ENCODE measurements at regions not wholly inside any gene's neighbourhood (a gene's known extent, or its start where the extent isn't known, plus 50 kb on each side); places are given as distances from the start of the nearest gene placed in this dataset.

DNA sequence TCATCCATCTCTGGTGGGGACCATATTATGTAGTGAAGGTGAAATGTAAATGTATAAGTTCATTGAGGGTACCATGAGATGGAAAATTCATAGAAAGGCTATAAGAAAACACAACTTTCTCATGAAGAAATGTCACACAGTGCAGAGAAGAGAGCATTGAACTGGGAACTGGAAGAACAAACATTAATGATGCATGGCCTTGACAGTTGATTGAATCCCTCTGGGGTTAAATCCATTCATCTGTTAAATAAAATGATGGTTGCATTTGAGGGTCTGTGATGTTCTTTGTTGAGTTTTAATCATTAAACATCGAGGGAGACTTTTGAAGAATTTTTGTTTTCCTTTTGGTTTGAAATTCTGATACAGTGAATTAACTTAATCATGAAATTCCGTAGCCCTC lies 1401.4 kb downstream of the FAM181B start:
- no peak for ATAC-seq
- TF ChIP-seq ZNF565 (CRISPR knock-in tag; conservative IDR thresholded peaks at IDR 0.05; ENCODE audit: low read depth), result no peak
- no peak for TF ChIP-seq ZNF70 (CRISPR knock-in tag; IDR thresholded peaks at IDR 0.05)
- TF ChIP-seq, protein P1, sequence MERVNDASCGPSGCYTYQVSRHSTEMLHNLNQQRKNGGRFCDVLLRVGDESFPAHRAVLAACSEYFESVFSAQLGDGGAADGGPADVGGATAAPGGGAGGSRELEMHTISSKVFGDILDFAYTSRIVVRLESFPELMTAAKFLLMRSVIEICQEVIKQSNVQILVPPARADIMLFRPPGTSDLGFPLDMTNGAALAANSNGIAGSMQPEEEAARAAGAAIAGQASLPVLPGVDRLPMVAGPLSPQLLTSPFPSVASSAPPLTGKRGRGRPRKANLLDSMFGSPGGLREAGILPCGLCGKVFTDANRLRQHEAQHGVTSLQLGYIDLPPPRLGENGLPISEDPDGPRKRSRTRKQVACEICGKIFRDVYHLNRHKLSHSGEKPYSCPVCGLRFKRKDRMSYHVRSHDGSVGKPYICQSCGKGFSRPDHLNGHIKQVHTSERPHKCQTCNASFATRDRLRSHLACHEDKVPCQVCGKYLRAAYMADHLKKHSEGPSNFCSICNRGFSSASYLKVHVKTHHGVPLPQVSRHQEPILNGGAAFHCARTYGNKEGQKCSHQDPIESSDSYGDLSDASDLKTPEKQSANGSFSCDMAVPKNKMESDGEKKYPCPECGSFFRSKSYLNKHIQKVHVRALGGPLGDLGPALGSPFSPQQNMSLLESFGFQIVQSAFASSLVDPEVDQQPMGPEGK (CRISPR knock-in tag; IDR thresholded peaks at IDR 0.05; ENCODE audit: borderline replicate concordance), result no peak
- TF ChIP-seq CSDC2 (CRISPR knock-in tag; IDR thresholded peaks at IDR 0.05), result no peak
- no peak for TF ChIP-seq ISL1 (CRISPR knock-in tag; IDR thresholded peaks at IDR 0.05)
- TF ChIP-seq OSR1 (CRISPR knock-in tag; IDR thresholded peaks at IDR 0.05), result no peak
- TF ChIP-seq, protein P2, sequence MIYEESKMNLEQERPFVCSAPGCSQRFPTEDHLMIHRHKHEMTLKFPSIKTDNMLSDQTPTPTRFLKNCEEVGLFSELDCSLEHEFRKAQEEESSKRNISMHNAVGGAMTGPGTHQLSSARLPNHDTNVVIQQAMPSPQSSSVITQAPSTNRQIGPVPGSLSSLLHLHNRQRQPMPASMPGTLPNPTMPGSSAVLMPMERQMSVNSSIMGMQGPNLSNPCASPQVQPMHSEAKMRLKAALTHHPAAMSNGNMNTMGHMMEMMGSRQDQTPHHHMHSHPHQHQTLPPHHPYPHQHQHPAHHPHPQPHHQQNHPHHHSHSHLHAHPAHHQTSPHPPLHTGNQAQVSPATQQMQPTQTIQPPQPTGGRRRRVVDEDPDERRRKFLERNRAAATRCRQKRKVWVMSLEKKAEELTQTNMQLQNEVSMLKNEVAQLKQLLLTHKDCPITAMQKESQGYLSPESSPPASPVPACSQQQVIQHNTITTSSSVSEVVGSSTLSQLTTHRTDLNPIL (CRISPR knock-in tag; IDR thresholded peaks at IDR 0.05; ENCODE audit: low read depth), result no peak
- no peak for TF ChIP-seq RARB (CRISPR knock-in tag; IDR thresholded peaks at IDR 0.05)
- TF ChIP-seq, protein P3, sequence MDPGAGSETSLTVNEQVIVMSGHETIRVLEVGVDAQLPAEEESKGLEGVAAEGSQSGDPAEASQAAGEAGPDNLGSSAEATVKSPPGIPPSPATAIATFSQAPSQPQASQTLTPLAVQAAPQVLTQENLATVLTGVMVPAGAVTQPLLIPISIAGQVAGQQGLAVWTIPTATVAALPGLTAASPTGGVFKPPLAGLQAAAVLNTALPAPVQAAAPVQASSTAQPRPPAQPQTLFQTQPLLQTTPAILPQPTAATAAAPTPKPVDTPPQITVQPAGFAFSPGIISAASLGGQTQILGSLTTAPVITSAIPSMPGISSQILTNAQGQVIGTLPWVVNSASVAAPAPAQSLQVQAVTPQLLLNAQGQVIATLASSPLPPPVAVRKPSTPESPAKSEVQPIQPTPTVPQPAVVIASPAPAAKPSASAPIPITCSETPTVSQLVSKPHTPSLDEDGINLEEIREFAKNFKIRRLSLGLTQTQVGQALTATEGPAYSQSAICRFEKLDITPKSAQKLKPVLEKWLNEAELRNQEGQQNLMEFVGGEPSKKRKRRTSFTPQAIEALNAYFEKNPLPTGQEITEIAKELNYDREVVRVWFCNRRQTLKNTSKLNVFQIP (CRISPR knock-in tag; IDR thresholded peaks at IDR 0.05; ENCODE audit: borderline replicate concordance, low read depth), result no peak
- no peak for TF ChIP-seq BACH2 (CRISPR knock-in tag; IDR thresholded peaks at IDR 0.05; ENCODE audit: borderline replicate concordance)
- TF ChIP-seq ARNTL (CRISPR knock-in tag; IDR thresholded peaks at IDR 0.05; ENCODE audit: borderline replicate concordance, low read depth), result no peak
- no peak for TF ChIP-seq ZC3H10 (CRISPR knock-in tag; IDR thresholded peaks at IDR 0.05)
- TF ChIP-seq ESRRG (CRISPR knock-in tag; IDR thresholded peaks at IDR 0.05), result no peak

DNA sequence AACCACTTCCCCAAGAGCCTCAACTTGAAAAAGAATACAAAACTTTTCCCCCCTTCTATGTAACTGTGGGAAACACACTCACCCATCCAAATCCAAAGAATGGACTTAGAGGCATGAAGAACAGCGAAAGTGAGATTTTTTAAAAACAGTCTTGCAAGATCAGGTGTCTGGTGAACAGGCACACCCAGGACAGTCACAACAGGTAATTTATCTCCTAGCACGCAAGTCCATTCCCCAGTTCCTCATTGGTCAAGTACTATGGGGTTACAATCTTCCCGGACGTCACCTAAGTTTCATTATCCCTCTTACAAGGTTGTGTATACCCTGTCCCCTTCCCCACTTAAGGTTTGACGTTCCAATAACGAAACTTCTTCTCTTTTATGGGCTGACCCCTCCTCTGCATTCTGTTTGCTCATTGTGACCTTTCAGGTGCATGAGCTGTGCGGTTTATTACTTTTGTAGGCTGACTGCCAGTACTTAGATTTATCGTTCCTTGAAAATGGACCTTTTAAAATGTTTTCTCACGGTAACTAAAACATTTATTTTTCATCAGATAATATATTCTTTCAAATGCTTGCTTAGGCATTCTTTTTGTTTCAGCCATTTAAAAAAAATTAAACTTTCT lies 1401.9 kb downstream of the FAM181B start:
- TF ChIP-seq ISL1 (CRISPR knock-in tag; IDR thresholded peaks at IDR 0.05) (no peak), CSDC2 (CRISPR knock-in tag; IDR thresholded peaks at IDR 0.05) (no peak), BACH2 (CRISPR knock-in tag; IDR thresholded peaks at IDR 0.05; ENCODE audit: borderline replicate concordance) (no peak), ZNF70 (CRISPR knock-in tag; IDR thresholded peaks at IDR 0.05) (no peak), GLIS3 (CRISPR knock-in tag; IDR thresholded peaks at IDR 0.05) (no peak), TCF4 (CRISPR knock-in tag; IDR thresholded peaks at IDR 0.05; ENCODE audit: borderline replicate concordance) (no peak), ARNTL (CRISPR knock-in tag; IDR thresholded peaks at IDR 0.05; ENCODE audit: borderline replicate concordance, low read depth) (no peak), OSR1 (CRISPR knock-in tag; IDR thresholded peaks at IDR 0.05) (no peak), ZC3H10 (CRISPR knock-in tag; IDR thresholded peaks at IDR 0.05) (no peak)
- TF ChIP-seq, protein P3 (CRISPR knock-in tag; IDR thresholded peaks at IDR 0.05; ENCODE audit: borderline replicate concordance, low read depth), result no peak
- no peak for ATAC-seq

DNA sequence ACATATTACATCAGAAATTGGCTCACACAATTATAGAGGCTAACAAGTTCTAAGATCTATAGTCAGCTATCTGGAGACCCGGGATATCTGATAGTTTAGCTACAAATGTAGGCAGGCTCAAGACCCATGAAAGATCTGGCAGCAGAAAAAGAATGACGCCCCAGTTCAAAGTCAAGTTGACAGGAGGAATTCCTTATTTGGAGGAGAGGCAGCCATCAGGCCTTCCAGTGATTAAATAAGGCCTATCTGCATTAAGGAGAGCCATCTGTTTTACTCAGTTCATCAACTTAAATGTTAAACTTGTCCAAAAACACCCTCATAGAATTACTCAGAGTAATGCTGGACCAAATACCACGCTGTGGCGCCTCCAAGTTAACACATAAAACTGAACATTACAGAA lies 1402.6 kb downstream of the FAM181B start:
- ATAC-seq, result no peak
- no peak for TF ChIP-seq SNAI2 (CRISPR knock-in tag; IDR thresholded peaks at IDR 0.05)
- TF ChIP-seq ZC3H10 (CRISPR knock-in tag; IDR thresholded peaks at IDR 0.05), result no peak
- TF ChIP-seq, protein P4, sequence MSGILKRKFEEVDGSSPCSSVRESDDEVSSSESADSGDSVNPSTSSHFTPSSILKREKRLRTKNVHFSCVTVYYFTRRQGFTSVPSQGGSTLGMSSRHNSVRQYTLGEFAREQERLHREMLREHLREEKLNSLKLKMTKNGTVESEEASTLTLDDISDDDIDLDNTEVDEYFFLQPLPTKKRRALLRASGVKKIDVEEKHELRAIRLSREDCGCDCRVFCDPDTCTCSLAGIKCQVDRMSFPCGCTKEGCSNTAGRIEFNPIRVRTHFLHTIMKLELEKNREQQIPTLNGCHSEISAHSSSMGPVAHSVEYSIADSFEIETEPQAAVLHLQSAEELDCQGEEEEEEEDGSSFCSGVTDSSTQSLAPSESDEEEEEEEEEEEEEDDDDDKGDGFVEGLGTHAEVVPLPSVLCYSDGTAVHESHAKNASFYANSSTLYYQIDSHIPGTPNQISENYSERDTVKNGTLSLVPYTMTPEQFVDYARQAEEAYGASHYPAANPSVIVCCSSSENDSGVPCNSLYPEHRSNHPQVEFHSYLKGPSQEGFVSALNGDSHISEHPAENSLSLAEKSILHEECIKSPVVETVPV (CRISPR knock-in tag; IDR thresholded peaks at IDR 0.05), result no peak
- no peak for TF ChIP-seq GLIS3 (CRISPR knock-in tag; IDR thresholded peaks at IDR 0.05)
- no peak for TF ChIP-seq ZNF565 (CRISPR knock-in tag; conservative IDR thresholded peaks at IDR 0.05; ENCODE audit: low read depth)
- TF ChIP-seq, protein P5, sequence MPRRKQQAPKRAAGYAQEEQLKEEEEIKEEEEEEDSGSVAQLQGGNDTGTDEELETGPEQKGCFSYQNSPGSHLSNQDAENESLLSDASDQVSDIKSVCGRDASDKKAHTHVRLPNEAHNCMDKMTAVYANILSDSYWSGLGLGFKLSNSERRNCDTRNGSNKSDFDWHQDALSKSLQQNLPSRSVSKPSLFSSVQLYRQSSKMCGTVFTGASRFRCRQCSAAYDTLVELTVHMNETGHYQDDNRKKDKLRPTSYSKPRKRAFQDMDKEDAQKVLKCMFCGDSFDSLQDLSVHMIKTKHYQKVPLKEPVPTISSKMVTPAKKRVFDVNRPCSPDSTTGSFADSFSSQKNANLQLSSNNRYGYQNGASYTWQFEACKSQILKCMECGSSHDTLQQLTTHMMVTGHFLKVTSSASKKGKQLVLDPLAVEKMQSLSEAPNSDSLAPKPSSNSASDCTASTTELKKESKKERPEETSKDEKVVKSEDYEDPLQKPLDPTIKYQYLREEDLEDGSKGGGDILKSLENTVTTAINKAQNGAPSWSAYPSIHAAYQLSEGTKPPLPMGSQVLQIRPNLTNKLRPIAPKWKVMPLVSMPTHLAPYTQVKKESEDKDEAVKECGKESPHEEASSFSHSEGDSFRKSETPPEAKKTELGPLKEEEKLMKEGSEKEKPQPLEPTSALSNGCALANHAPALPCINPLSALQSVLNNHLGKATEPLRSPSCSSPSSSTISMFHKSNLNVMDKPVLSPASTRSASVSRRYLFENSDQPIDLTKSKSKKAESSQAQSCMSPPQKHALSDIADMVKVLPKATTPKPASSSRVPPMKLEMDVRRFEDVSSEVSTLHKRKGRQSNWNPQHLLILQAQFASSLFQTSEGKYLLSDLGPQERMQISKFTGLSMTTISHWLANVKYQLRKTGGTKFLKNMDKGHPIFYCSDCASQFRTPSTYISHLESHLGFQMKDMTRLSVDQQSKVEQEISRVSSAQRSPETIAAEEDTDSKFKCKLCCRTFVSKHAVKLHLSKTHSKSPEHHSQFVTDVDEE (CRISPR knock-in tag; IDR thresholded peaks at IDR 0.05), result no peak
- no peak for TF ChIP-seq ESRRG (CRISPR knock-in tag; IDR thresholded peaks at IDR 0.05)
- no peak for TF ChIP-seq ISL1 (CRISPR knock-in tag; IDR thresholded peaks at IDR 0.05)
- TF ChIP-seq PPARA (CRISPR knock-in tag; IDR thresholded peaks at IDR 0.05; ENCODE audit: borderline replicate concordance), result no peak

Measured in SK-N-SH treated with all-trans-retinoic acid at 6 μM for 48 hours (cell line).